Tibial nerve (tissue), 3 donors: ENCODE measurements at regions not wholly inside any gene's neighbourhood (a gene's known extent, or its start where the extent isn't known, plus 50 kb on each side); places are given as distances from the start of the nearest gene placed in this dataset.

Source experiments
- POLR2A ChIP-seq, 2 donors: fragments of 450-650 bp; IDR thresholded peaks; one replicate each; pipeline ENCODE4 v1.6.1; 2017; ENCODE audit warnings: antibody characterized with exemption in 2 of 2, mild to moderate bottlenecking in 2 of 2, moderate library complexity in 2 of 2
- TF ChIP-seq, protein P1 (sequence below), 5 experiments: fragments of 200-600 bp in 3 of 5; fragments of 450-650 bp in 2 of 5; sonication (generic) in 3 of 5; IDR thresholded peaks; one replicate each; pipeline ENCODE4 v1.5.1; 2016 to 2019; ENCODE audit warnings: antibody characterized with exemption in 5 of 5, mild to moderate bottlenecking in 3 of 5, moderate library complexity in 2 of 5

DNA sequence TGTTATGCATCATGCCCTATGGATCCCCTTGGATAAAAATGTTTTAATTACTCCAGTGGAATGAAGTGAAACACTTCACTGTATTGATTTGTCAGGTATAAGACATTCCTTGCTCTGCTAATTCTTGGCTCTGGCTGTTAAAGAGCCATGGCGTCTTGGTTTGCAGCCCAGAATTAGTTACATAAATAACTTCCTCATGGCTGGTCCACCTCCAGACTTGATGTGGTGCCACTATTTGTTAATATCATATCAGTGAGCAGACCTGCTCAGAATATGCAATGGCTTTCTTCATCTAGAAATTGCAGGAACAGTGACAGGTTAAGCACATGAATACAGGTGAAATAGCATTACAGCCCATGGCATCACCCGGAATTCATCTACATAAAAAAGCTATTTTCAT, 446.9 kb upstream of the GRIN3A start:
- TF ChIP-seq, protein P1, sequence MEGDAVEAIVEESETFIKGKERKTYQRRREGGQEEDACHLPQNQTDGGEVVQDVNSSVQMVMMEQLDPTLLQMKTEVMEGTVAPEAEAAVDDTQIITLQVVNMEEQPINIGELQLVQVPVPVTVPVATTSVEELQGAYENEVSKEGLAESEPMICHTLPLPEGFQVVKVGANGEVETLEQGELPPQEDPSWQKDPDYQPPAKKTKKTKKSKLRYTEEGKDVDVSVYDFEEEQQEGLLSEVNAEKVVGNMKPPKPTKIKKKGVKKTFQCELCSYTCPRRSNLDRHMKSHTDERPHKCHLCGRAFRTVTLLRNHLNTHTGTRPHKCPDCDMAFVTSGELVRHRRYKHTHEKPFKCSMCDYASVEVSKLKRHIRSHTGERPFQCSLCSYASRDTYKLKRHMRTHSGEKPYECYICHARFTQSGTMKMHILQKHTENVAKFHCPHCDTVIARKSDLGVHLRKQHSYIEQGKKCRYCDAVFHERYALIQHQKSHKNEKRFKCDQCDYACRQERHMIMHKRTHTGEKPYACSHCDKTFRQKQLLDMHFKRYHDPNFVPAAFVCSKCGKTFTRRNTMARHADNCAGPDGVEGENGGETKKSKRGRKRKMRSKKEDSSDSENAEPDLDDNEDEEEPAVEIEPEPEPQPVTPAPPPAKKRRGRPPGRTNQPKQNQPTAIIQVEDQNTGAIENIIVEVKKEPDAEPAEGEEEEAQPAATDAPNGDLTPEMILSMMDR (IDR thresholded peaks at IDR 0.05), result no peak
- TF ChIP-seq POLR2A (IDR thresholded peaks at IDR 0.05), result no peak
